WERI-Rb-1 (cell line): ENCODE measurements at regions not wholly inside any gene's neighbourhood (a gene's known extent, or its start where the extent isn't known, plus 50 kb on each side); places are given as distances from the start of the nearest gene placed in this dataset.

ENCODE experiments used
- DNase-seq: peaks from one replicate; pipeline ENCODE4 v3.0.0-alpha.2; 2020
- H3K27ac ChIP-seq: fragments of 250-450 bp; sonication (Bioruptor Pico); 2 replicates; pipeline ENCODE4 v1.5.1; 2020; ENCODE audit warnings: mild to moderate bottlenecking, moderate library complexity
- H3K27me3 ChIP-seq: fragments of 250-450 bp; sonication (Bioruptor Pico); 2 replicates; pipeline ENCODE4 v1.5.1; 2021; ENCODE audit warnings: mild to moderate bottlenecking, low read depth, moderate library complexity; ENCODE audit not compliant: insufficient read depth, severe bottlenecking
- H3K36me3 ChIP-seq: fragments of 250-450 bp; sonication (Bioruptor Pico); 2 replicates; pipeline ENCODE4 v1.5.1; 2020; ENCODE audit warnings: mild to moderate bottlenecking, moderate library complexity
- H3K4me3 ChIP-seq: 2 replicates; pipeline ENCODE4 v1.5.1; 2011; ENCODE audit warnings: low read depth, mild to moderate bottlenecking, control low read depth, low read length
- H3K9me3 ChIP-seq: fragments of 250-450 bp; sonication (Bioruptor Pico); 2 replicates; pipeline ENCODE4 v1.5.1; 2021; ENCODE audit warnings: mild to moderate bottlenecking, moderate library complexity; ENCODE audit not compliant: severe bottlenecking
- TF ChIP-seq, protein P1 (sequence below): IDR thresholded peaks from 2 replicates; pipeline ENCODE4 v1.5.1; 2011; ENCODE audit warnings: low read depth, mild to moderate bottlenecking, control low read depth, inconsistent platforms, low read length

DNA sequence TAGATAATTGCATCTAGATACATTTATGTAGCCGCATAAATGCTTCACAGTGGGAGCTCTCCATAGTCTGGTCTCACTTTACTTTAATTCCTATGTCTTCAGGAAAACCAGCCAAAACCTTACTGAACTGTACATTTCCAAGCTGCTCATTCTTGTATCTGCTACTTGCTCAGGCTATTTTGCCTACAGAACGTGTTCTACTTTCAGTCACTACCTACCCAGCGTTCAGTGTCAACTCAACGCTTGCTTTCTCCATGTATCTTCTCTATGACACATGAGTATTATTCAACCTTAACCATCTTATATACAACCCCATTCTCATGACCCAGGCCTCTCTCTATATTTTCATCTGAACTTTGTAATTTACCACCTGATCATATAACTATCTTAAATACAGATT lies 101.9 kb downstream of the KLF12 start:
- Histone ChIP-seq H3K36me3 (no peaks in the 10 kb centered on the region), H3K9me3 (no peaks in the 10 kb centered on the region), H3K4me3 (no peak overlapping the region), H3K27ac (no peak overlapping the region), H3K27me3 (no peaks in the 10 kb centered on the region)
- no peak for DNase-seq
- TF ChIP-seq, protein P1, sequence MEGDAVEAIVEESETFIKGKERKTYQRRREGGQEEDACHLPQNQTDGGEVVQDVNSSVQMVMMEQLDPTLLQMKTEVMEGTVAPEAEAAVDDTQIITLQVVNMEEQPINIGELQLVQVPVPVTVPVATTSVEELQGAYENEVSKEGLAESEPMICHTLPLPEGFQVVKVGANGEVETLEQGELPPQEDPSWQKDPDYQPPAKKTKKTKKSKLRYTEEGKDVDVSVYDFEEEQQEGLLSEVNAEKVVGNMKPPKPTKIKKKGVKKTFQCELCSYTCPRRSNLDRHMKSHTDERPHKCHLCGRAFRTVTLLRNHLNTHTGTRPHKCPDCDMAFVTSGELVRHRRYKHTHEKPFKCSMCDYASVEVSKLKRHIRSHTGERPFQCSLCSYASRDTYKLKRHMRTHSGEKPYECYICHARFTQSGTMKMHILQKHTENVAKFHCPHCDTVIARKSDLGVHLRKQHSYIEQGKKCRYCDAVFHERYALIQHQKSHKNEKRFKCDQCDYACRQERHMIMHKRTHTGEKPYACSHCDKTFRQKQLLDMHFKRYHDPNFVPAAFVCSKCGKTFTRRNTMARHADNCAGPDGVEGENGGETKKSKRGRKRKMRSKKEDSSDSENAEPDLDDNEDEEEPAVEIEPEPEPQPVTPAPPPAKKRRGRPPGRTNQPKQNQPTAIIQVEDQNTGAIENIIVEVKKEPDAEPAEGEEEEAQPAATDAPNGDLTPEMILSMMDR, result no peak

DNA sequence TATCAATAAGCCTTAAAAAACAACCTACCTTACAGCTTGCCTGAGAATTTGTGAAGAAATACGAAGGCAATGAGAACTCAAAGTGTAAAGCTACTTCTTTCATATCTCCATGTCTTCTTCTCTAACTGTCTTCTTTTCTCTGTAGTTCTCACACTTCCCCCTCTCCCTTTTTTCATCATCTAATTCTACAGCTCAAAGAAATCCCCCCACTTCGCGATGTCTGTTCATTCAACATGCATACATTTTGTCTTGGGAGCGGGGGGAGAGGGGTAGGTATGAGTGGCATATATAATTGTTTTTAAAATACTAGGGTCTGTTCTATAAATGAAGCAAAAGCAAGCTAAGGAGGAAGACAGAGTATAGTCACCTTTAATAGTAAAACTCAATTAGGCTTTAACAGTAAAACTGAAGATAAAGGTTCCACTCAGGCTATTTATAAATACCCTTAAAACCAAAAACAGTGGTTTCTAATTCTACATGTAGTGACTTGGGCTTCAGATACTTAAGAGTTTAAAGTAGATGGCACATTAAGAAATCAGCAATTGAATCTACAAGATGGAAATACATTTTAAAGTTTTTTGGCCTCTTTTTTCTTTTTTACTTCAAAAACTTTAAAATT lies 106.9 kb downstream of the KLF12 start:
- Histone ChIP-seq H3K36me3 (no peaks in the 10 kb centered on the region), H3K27me3 (no peaks in the 10 kb centered on the region), H3K4me3 (no peak overlapping the region), H3K9me3 (no peaks in the 10 kb centered on the region), H3K27ac (no peak overlapping the region)
- DNase-seq, result no peak
- TF ChIP-seq, protein P1, result no peak

DNA sequence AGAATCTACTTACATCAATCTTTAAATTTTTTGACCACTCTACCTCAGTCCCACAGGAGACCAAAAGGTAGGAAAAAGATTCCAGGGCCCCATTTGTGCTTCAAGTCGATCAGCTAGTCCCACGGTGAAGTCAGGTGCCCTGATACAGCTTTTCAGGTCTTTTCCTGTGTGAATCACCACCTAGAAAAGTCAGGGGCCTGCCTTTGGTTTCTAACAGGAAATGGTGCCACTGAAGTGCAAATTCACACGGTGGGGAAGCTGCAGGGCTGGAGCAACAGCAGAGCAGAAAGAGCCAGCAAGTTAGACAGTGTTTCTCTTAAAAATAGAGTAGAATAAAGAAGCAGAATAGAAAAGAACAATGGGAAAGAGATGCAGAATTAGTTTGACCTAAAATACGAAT lies 107.5 kb downstream of the KLF12 start:
- no peaks in the 10 kb centered on the region for H3K27me3 ChIP-seq
- no peak overlapping the region for H3K27ac ChIP-seq
- no peak for DNase-seq
- H3K9me3 ChIP-seq, result no peaks in the 10 kb centered on the region
- TF ChIP-seq, protein P1, result no peak
- H3K36me3 ChIP-seq, result no peaks in the 10 kb centered on the region
- no peak overlapping the region for H3K4me3 ChIP-seq

DNA sequence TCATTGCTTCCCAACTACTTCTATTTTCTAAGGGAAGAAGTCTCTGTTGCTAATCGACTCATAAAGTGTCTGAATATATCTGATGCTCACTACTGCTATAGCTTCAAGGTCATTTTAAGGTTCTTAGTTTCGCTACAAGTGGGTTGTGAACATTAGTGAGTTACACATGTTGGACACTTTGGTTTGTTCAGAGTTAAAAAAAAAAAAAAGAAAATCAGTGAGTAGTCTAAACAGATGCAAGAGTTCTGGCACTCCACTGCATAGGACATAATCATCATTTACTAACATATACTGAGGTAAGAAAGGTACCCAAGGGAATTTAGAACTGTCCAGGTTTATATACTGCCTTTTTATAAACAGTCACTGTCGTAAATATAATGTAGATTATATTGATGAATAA lies 108.8 kb downstream of the KLF12 start:
- TF ChIP-seq, protein P1, result no peak
- no peak overlapping the region for H3K4me3 ChIP-seq
- H3K27me3 ChIP-seq, result no peaks in the 10 kb centered on the region
- H3K9me3 ChIP-seq, result no peaks in the 10 kb centered on the region
- DNase-seq, result no peak
- no peaks in the 10 kb centered on the region for H3K36me3 ChIP-seq
- H3K27ac ChIP-seq, result no peak overlapping the region

DNA sequence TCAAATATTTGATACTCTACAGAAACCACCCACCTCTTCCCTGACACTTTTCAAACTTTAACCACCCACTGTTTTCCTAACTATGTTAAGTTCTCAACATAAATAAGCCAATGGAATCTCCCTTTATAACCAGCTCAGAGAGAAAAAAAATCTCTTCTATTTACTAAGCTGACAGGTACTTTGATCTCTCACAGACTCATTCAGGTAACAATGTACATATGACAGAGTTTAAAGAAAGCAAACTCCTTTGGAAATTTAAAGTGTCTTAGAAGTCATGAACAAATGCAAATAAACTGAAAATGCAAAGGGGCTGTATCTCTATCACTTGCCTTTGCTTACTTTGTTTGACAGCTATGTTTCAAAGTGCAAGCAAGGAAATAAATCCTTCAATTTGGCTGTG lies 109.3 kb downstream of the KLF12 start:
- no peak for DNase-seq
- H3K27ac ChIP-seq, result no peak overlapping the region
- TF ChIP-seq, protein P1, result no peak
- H3K4me3 ChIP-seq, result no peak overlapping the region
- no peaks in the 10 kb centered on the region for H3K27me3 ChIP-seq
- H3K36me3 ChIP-seq, result no peaks in the 10 kb centered on the region
- no peaks in the 10 kb centered on the region for H3K9me3 ChIP-seq

DNA sequence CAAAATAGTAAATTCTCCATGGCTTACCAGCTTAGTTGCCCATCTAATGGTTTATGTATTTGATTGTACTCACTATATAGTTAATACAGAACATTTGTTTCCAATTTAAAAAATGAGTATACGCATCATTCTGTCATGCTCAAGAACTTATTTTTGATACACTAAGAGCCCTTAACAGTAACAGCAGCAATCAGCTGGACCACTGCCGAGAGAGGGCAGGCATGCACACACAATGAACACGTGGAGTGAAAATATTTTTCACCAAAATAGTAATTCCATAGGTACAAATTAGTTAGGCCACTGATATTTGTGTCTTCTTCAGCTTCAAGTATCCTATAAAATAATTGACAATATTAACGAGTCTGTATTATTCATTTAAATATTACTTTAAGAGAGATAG lies 109.9 kb downstream of the KLF12 start:
- no peaks in the 10 kb centered on the region for H3K9me3 ChIP-seq
- DNase-seq, result no peak
- TF ChIP-seq, protein P1, result no peak
- H3K36me3 ChIP-seq, result no peaks in the 10 kb centered on the region
- no peaks in the 10 kb centered on the region for H3K27me3 ChIP-seq
- no peak overlapping the region for H3K4me3 ChIP-seq
- no peak overlapping the region for H3K27ac ChIP-seq
